ENCODE measurements at regions not wholly inside any gene's neighbourhood (a gene's known extent, or its start where the extent isn't known, plus 50 kb on each side); places are given as distances from the start of the nearest gene placed in this dataset.

GRCh38 chr4:104123021-104123420 lies 371.7 kb downstream of the CXXC4 start:
- TF ChIP-seq CTCF (optimal IDR thresholded peaks at IDR 0.05 in 1 of 3, IDR thresholded peaks at IDR 0.05 in 1 of 3, conservative IDR thresholded peaks at IDR 0.05 in 1 of 3; ENCODE audit: extremely low read depth in 1 of 3, insufficient read depth in 2 of 3, low read length in 3 of 3) = no peak
- TF ChIP-seq EZH2 (IDR thresholded peaks at IDR 0.05; ENCODE audit: low read length) = no peak
